Fibroblast of pulmonary artery (primary cell): ENCODE measurements at regions not wholly inside any gene's neighbourhood (a gene's known extent, or its start where the extent isn't known, plus 50 kb on each side); places are given as distances from the start of the nearest gene placed in this dataset.
A peak's percentile ranks its signal among the peaks of the same experiment; 100 is the strongest.

ENCODE experiments used
- DNase-seq: peaks from one replicate; pipeline ENCODE4 v3.0.0-alpha.2; 2010; ENCODE audit warnings: low read depth
- H3K4me3 ChIP-seq: replicated peaks from 2 replicates; pipeline ENCODE4 v1.5.1; 2011; ENCODE audit warnings: low read depth, mild to moderate bottlenecking, control low read depth, low read length, moderate library complexity
- TF ChIP-seq, protein P1 (sequence below): IDR thresholded peaks from 2 replicates; pipeline ENCODE4 v1.5.1; 2011; ENCODE audit warnings: mild to moderate bottlenecking, control low read depth, low read length, inconsistent platforms; ENCODE audit errors: missing control alignments

- no peak overlapping the region for H3K4me3 ChIP-seq
- TF ChIP-seq, protein P1, sequence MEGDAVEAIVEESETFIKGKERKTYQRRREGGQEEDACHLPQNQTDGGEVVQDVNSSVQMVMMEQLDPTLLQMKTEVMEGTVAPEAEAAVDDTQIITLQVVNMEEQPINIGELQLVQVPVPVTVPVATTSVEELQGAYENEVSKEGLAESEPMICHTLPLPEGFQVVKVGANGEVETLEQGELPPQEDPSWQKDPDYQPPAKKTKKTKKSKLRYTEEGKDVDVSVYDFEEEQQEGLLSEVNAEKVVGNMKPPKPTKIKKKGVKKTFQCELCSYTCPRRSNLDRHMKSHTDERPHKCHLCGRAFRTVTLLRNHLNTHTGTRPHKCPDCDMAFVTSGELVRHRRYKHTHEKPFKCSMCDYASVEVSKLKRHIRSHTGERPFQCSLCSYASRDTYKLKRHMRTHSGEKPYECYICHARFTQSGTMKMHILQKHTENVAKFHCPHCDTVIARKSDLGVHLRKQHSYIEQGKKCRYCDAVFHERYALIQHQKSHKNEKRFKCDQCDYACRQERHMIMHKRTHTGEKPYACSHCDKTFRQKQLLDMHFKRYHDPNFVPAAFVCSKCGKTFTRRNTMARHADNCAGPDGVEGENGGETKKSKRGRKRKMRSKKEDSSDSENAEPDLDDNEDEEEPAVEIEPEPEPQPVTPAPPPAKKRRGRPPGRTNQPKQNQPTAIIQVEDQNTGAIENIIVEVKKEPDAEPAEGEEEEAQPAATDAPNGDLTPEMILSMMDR: no peak
- no peak for DNase-seq
Observed at GRCh38 chr13:34857558-34858325, 84.3 kb upstream of the NBEA start.

DNA sequence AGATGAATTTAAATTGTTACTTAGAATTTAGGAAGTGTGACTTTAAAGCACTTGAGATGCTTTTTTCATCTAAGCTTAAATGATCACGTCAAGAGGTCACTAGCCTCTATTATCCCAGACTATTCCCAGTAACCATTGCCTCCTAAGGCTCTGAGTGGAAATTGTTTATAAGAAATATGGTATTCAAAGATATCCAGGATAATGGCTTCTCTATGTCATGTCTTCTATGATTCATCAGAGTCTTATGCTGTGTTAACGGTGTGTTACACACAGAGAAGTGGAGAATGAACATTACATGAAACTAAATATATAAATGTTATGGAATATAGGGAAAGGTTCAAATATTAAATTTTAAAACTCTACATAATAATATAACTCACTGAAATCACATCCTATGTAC is 79.8 kb upstream of the NBEA start:
- no peak overlapping the region for H3K4me3 ChIP-seq
- DNase-seq: no peak
- TF ChIP-seq, protein P1: no peak

DNA sequence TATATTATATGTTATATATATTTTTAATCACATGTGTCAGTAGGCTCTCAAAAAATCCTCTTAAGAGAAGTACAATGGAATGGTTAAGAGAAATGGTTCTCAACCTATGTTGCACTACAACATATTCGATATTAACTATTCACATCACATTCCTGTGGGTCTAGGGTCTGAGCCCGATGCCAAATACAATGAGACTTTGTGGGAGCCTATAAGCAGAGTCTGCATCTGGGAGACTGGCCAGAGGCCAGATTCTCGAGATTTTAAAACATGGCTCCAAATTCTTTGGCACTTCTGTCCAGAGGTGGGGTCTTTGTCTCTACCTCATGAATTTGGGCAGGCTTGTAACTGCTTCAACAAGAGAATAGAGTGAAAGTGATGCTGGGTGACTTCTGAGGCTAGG is 79.4 kb upstream of the NBEA start:
- H3K4me3 ChIP-seq: no peak overlapping the region
- TF ChIP-seq, protein P1: no peak
- DNase-seq: no peak

- H3K4me3 ChIP-seq: no peak overlapping the region
- peak; percentile 72 for DNase-seq
- TF ChIP-seq, protein P1: no peak
Observed at GRCh38 chr13:34863360-34864135, 78.5 kb upstream of the NBEA start.

DNA sequence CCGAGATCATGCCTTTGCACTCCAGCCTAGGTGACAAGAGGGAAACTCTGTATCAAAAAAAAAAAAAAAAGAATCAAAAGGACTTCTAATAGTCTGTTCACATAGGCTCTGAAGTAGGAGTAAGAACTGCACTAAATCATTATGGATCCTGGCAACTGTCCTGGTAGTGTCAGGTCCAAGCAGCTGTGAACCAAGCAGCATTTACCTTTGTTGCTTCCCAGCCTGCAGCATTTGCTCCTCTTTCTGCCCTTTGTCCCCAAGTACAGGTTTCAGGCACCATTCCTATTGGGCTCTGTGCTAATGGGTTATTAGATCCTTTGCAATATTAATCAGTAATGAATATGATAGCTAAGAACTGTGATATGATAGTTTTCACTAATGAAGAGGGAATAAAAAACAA is 77.4 kb upstream of the NBEA start:
- no peak overlapping the region for H3K4me3 ChIP-seq
- no peak for DNase-seq
- TF ChIP-seq, protein P1: no peak

- DNase-seq: peak; percentile 9
- TF ChIP-seq, protein P1: no peak
Observed at GRCh38 chr13:34867590-34867989, 74.5 kb upstream of the NBEA start.

More at GRCh38 chr13:34867590-34867989, 74.5 kb upstream of the NBEA start:
- no peak overlapping the region for H3K4me3 ChIP-seq
